ENCODE measurements at regions not wholly inside any gene's neighbourhood (a gene's known extent, or its start where the extent isn't known, plus 50 kb on each side); places are given as distances from the start of the nearest gene placed in this dataset. TPM values are rescaled to one million over a fixed set of nuclear protein-coding genes. Genes with fewer than 3 reads are reported as not detected.

- 67 to 76% methylated on average over 5 of the region's 5 CpGs for WGBS, 2 donors
- no peak overlapping the region for H3K4me3 ChIP-seq
- ATAC-seq (ENCODE audit: insufficient read depth, low FRiP score): no peak
- H3K36me3 ChIP-seq (ENCODE audit: control insufficient read depth in 4 of 4, insufficient read depth in 4 of 4, low read length in 4 of 4): no peaks in the 10 kb centered on the region
- peaks cover 0 to 2% (median 0%) of the 10 kb centered on the region in 4 donors for H3K9me3 ChIP-seq (ENCODE audit: control insufficient read depth in 4 of 4, insufficient read depth in 3 of 4, low read length in 3 of 4)
- no peaks in the 10 kb centered on the region for H3K27me3 ChIP-seq (ENCODE audit: control insufficient read depth in 3 of 3, insufficient read depth in 3 of 3, low read length in 2 of 3)
- DNase-seq: no peak
- no peak for TF ChIP-seq CTCF (IDR thresholded peaks at IDR 0.05; ENCODE audit: control extremely low read depth, extremely low read depth)
- no peak overlapping the region for H3K9ac ChIP-seq (ENCODE audit: insufficient read depth in 1 of 2, low read length in 2 of 2)
- H3K4me1 ChIP-seq (ENCODE audit: control insufficient read depth in 5 of 5, insufficient read depth in 5 of 5, low read length in 5 of 5): no peaks in the 10 kb centered on the region
- no peak overlapping the region for H3K27ac ChIP-seq (ENCODE audit: low read depth in 1 of 2, low read length in 1 of 2)
These were observed 56.7 kb upstream of the FAM98A start for GRCh38 chr2:33655626-33656320.

DNA sequence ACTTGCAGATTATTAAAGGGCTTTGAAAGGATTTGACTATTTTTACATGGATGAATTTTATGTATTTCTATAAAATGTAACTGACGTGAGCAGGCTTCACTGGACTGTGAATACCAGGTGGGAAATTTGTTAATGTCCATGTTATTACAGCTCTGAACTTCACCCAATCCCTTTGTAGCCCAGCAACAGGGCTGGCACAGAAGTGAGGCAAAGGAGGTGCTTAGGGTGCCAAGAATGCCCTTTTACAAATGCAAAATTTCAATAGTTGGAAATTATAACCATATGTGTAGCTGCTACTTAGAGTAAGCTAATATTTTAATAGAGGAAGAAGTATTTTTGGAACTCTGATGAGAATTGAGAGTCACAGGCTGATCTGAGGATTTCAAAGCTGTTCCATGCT lies 53.7 kb upstream of the FAM98A start:
- WGBS, 2 donors: 79 to 94% methylated on average over 1 of the region's 1 CpG
- Histone ChIP-seq H3K9me3 (ENCODE audit: control insufficient read depth in 4 of 4, insufficient read depth in 3 of 4, low read length in 3 of 4) (peaks cover 0 to 2% (median 0%) of the 10 kb centered on the region in 4 donors), H3K4me3 (no peak overlapping the region), H3K36me3 (ENCODE audit: control insufficient read depth in 4 of 4, insufficient read depth in 4 of 4, low read length in 4 of 4) (no peaks in the 10 kb centered on the region), H3K4me1 (ENCODE audit: control insufficient read depth in 5 of 5, insufficient read depth in 5 of 5, low read length in 5 of 5) (no peaks in the 10 kb centered on the region), H3K9ac (ENCODE audit: insufficient read depth in 1 of 2, low read length in 2 of 2) (no peak overlapping the region), H3K27ac (ENCODE audit: low read depth in 1 of 2, low read length in 1 of 2) (no peak overlapping the region), H3K27me3 (ENCODE audit: control insufficient read depth in 3 of 3, insufficient read depth in 3 of 3, low read length in 2 of 3) (no peaks in the 10 kb centered on the region)
- TF ChIP-seq CTCF (IDR thresholded peaks at IDR 0.05; ENCODE audit: control extremely low read depth, extremely low read depth): no peak
- DNase-seq (no peak), ATAC-seq (ENCODE audit: insufficient read depth, low FRiP score) (no peak)

DNA sequence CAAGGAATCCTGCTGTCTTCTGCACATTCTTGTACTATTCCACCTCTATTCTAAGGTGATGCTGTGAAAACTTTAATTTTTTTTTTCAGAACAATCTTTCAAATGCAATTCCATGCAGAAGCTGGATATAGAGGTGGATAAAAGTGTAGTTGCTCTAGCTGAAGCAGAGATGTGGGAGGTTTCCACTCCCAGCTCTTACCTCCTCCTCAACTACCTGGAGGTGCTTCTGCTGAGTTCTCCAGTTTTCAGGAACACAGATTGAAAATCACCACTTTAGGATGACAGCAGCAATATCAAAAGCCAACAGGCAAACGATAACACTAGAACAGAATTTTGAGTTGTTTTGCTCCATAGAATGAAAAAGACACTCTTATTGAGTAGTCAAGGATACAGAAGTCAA lies 51.1 kb upstream of the FAM98A start:
- no peaks in the 10 kb centered on the region for H3K27me3 ChIP-seq (ENCODE audit: control insufficient read depth in 3 of 3, insufficient read depth in 3 of 3, low read length in 2 of 3)
- 65 to 87% methylated on average over 1 of the region's 1 CpG for WGBS, 2 donors

More for the DNA sequence above, 51.1 kb upstream of the FAM98A start:
- ATAC-seq (ENCODE audit: insufficient read depth, low FRiP score) (no peak), DNase-seq (no peak)
- Histone ChIP-seq H3K9ac (ENCODE audit: insufficient read depth in 1 of 2, low read length in 2 of 2) (no peak overlapping the region), H3K9me3 (ENCODE audit: control insufficient read depth in 4 of 4, insufficient read depth in 3 of 4, low read length in 3 of 4) (peaks cover 0 to 2% (median 0%) of the 10 kb centered on the region in 4 donors), H3K27ac (ENCODE audit: low read depth in 1 of 2, low read length in 1 of 2) (no peak overlapping the region), H3K36me3 (ENCODE audit: control insufficient read depth in 4 of 4, insufficient read depth in 4 of 4, low read length in 4 of 4) (no peaks in the 10 kb centered on the region), H3K4me1 (ENCODE audit: control insufficient read depth in 5 of 5, insufficient read depth in 5 of 5, low read length in 5 of 5) (no peaks in the 10 kb centered on the region), H3K4me3 (no peak overlapping the region)
- no peak for TF ChIP-seq CTCF (IDR thresholded peaks at IDR 0.05; ENCODE audit: control extremely low read depth, extremely low read depth)

Small RNA genes lying in the stretch of these regions (small RNA-seq; reads per million reads assigned to genes)
- gene AC013442.1 (ENCODE audit: low replicate concordance) (not detected), gene AC083939.1 (ENCODE audit: low replicate concordance) (not detected), gene MIR548AD (ENCODE audit: low replicate concordance) (not detected), gene RNU6-1117P (ENCODE audit: low replicate concordance) (not detected)

Measured in lung (tissue), 12 donors.